ENCODE measurements at regions not wholly inside any gene's neighbourhood (a gene's known extent, or its start where the extent isn't known, plus 50 kb on each side); places are given as distances from the start of the nearest gene placed in this dataset.
"Not testable (repeated sequence)": the region's sequence is repeated elsewhere in the genome, so short reads cannot be mapped to it uniquely, and the experiment has no call there.

DNA sequence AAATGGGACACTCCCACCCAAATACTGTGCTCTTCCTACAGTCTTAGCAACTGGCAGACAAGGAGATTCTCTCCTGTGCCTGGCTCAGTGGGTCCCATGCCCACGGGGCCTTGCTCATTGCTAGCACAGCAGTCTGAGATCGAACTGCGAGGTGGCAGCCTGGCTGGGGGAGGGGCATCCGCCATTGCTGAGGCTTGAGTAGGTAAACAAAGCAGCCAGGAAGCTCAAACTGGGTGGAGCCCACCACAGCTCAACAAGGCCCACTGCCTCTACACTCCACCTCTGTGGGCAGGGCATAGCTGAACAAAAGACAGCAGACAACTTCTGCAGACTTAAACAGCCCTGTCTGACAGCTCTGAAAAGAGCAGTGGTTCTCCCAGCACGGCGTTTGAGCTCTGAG lies 174.8 kb downstream of the COL12A1 start:
- not testable (repeated sequence) for DNase-seq

DNA sequence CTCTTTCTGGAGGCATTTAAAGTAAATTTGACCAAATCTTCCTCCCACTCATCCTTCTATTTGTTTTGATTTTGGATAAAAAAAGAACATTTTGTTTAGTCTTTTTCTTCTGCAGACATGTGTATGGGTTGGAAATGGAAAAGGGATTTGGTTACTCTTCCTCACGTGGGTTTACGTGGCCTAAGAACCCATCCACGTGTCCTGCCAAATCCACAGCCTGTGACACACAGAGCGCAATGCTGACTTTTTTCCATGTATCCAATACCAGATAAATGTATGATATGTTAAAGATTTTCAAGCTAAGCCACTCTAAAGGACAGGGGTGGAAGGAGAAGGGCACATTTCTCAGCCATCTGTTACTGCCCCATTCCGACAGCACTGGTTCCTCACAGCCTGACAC lies 176.5 kb downstream of the COL12A1 start:
- DNase-seq = no peak

DNA sequence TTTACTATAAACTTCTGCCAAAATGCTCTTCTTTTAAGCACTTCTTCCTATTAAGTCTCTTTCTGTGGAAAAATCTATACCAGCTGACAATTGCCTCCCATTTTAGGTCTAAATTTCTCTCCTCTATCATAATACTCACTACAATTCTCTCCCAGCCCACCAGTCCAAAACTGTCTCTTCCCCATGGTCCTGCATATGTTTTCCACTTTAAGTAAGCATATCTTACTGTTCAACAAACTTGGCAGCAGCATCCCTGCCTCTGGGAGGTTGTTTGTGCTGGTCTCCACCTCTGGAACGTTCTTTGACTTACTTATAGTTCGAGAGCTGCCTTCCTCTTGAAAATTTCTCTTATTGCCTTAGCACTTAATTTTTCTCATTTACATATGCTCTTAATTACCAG lies 180.5 kb downstream of the COL12A1 start:
- DNase-seq = peak in 2 of 3 donors; percentile 25 to 70

DNA sequence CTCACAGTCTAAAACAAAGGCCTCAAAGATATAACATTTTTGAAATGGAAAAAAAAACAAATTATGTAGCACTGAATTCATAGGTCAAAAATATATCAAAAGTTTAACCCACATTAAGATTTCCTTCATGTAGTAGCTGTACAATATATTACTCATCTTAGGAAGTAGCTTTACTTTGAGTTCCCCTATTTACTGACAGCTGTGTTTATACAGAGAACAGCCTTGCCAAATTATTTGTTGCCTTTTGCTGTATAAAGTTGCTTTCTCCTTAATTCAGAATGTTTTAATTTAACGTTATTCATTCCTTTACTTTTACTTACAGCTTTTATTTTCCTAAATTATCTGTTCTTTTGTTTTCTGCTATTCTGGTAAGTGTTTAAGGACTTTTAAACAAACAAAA lies 181.0 kb downstream of the COL12A1 start:
- peak in 1 of 3 donors; percentile 50 for DNase-seq

DNA sequence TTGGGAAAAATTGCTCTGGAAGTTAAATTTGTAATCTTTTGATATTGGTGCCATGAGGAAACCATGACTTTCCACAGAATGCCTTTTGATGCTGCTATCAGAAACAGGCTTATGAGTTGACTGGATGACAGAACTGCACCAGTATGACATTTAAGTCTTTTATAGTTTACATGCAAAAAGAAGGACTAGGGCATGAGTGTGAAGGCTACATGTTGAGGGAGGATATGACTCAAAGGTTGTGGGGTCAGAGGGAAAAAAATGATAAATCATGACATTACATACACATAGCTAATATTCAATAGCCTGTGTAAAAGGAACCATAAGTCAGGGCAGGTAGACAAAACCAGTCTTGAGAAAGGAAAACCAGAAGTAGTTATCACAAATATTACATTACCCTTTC lies 182.2 kb downstream of the COL12A1 start:
- DNase-seq = no peak

DNA sequence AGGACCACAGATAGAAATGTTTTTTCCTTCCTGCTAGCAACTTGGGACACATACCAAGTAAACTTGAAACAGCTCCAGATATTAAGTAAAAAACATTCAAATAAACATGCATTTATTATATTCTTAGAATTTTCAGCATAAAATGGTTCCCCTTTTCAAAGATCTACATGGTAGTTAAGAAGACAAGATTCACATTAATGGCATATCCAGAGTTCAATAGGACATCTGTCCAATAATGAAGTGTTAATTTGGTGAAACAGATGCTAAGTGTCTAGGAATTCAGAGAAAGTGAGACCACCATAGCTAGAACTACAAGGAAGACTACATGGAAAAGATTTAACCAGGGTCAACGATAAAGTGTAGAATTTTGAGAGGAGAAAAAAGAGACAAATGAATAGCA lies 184.9 kb downstream of the COL12A1 start:
- no peak for DNase-seq

DNA sequence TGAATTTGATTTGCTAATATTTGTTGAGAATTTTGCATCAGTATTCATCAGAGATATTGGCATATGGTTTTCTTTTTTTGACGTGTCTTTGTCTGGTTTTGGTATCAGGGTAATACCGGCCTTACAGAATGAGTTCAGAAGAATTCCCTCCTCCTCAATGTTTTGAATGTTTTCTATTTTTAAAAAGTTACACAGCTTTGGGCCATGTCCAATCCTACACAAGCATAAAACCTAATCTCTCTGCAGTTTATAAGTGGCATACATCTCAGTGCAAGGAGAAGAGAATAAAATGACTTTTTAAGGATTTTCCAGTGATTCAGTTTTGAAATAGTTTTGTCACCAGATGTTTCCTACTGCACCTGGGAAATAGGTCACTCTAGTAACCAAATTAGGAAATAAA lies 185.5 kb downstream of the COL12A1 start:
- DNase-seq = peak in 1 of 3 donors; percentile 24

DNA sequence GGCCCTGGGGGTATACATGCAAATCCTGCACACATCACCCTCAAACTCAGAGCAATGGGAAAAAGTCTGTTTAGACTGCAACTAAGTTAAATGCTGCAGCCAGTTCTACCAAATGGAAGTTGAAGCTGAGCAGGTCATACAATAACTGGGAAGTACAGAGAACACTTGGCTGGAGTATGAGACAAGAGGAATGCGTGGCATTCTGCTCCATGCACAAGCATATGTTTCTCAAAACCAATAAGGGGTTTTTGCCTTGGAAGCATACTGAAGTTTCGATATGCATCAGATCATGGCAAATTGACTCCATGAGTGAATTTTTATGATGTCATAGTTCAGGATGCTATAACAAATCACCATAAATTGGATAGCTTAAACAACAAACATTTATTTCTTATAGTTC lies 193.8 kb downstream of the COL12A1 start:
- no peak for DNase-seq

DNA sequence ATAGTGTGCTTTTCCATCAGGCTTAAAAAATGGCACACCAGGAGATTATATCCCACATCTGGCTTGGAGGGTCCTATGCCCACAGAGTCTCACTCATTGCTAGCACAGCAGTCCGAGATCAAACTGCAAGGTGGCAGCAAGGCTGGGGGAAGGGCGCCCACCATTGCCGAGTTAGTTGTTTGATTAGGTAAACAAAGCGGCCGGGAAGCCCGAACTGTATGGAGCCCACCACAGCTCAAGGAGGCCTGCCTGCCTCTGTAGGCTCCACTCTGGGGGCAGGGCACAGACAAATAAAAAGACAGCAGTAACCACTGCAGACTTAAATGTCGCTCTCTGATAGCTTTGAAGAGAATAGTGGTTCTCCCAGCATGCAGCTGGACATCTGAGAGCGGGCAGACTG lies 201.9 kb downstream of the COL12A1 start:
- not testable (repeated sequence) for DNase-seq

DNA sequence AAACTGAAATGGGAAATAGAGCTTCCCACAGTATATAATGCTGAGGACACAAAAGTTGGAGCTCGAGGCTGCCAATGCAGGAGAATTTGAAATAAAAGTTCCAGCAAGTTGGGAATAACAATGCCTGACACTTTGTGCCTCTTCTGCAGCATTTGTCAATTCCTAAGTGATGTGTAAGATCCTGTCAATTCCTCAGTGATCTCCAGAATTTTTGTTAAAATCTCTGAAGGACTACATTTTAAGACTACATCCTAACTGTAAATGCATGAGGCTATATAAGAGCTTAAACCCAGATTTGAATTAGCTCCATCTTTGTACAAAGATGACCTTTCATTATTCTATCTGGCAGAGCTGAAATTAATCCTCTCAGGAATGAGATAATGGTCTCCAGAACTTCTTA lies 208.2 kb downstream of the COL12A1 start:
- DNase-seq = peak in 1 of 3 donors; percentile 77

DNA sequence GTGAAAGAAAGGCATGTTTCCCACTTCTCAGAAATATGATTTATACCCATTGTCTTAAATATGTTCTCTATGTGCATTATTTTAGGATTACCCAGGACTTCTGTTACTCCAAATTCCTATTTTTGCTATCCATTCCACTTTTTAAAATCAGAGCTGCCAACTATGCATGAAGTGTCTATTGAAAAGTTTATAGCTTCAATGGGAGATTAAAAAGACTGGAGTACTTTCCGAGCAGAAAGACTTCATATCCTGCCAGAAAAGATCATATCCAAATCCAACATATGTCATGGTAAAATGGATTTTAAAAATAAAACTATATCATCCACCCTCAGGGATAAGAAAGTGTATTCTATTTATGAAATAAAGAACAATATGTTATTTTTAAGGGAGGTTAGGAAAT lies 212.7 kb downstream of the COL12A1 start:
- DNase-seq = peak in 2 of 3 donors; percentile 58 to 85

DNA sequence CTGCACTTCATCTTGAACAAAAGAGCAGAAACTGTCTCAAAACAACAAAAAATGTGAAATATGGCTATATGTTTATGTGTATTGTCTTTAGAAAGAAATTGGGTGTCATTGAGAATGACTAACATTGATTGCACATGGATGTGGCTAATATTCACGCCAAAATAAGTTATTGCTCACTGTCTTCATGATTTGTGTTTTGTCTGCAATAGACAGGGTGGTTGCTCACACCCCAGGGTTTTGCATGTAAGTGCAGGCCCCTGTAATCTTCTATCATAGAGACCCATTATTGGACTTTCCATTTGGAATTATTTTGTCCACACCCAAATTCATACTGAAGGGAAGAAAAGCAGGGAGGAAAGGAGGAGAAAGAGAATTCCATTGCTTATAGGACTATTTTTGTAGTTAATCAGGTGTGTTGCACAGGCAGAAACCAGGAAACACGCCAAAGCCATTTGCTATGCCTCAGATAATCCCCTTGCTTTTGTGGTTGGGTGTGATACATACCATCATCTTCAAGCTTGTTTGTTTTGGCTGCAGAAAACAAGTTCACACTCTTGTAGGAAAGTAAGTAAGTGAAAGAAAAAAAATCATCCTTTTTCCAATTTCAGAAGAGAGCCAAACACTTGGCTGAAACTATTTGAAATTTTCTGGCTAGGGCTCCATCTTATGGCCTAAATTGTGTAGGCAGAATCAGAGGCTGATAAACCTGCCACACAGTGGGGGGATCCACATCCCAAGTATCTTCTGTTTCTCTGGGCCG lies 214.1 kb downstream of the COL12A1 start:
- DNase-seq = peak in 2 of 3 donors; percentile 77 to 79

DNA sequence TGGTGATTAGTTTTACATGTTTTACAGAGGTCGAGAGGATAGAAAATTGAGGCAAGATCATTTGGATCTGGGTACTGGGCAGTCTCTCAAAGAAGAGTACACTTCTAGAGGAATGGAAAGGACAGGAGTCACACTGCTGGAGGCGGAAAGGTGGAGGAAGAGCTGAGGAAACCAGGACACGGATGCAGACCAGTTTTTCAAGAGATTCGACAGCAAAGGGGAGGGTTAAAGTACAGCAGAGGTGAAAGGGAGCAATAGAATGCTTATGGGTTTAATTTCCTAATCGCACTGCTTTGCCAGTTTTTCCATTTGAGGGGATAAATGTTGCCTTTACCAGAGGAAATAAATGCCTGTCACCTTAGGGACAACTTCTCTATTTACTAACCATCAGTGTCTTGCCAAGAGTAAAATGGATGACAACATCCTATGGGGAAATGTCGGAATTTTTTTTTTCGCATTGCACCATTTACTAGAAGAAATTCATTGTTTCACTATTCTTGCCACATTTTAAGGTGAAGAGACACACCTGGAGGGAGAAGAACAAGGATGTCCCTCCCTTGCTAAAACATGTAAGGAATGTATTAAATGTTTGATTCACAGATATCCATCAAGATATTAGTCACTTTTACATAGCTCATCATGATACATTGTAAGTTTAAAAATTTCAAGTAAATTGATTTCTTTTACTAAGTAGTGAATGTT lies 226.6 kb downstream of the COL12A1 start:
- DNase-seq = no peak

DNA sequence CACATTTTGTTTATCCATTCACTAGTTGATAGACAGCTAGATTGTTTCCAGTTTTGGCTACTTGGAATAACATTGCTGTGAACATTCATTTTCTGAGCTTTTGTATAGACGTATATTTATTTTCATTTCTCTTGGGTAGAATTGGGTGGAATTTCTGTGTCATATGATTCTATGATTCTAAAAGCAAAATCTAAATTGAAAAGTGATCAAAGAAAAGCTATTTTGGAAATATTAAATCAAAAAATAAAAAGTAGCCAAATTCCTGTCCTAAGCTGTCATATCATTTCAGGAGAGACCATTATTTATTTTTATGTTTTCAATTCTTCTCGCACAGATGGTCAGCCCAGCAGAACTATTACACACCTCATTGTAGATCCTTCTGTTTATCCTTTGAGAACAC lies 229.2 kb downstream of the COL12A1 start:
- DNase-seq = peak in 2 of 3 donors; percentile 52 to 79

DNA sequence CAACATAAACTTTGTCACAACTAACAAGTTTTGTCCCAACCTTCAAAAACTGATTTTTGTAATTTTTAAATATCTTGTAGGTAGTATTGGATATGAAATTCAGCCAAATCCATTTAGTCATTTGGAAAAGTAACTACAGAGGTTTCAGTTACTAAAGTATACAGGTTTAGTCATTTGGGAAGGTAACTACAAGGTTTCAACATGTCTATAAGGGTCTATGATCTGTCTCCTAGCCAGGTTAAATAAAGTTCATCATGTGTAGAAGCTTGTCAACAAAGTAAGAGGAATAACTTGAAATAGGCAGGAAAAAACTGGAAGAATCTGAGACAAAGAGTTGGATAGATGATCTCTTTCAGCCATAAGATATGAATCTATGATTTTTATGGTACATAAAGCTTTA lies 229.8 kb downstream of the COL12A1 start:
- peak in 1 of 3 donors; percentile 42 for DNase-seq

DNA sequence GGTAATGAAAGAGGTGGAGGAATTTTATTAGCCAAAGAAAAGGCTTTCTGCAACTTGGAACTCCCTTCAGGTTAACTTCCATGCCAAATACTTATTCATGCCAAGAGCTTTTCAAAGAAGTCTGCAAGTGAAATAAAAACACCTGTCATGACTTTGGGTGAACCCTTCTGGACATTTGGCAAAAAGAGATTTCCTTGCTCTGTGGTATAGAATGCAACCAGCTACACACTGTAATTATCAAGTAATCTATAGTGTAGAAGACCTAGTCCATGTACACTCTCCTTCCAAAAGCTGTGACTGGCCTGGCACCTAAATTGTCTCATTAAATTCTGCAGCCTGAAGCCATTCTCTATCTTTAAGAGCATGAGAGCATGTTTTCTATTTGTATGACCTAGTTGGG lies 232.3 kb downstream of the COL12A1 start:
- DNase-seq = peak in 1 of 3 donors; percentile 72

DNA sequence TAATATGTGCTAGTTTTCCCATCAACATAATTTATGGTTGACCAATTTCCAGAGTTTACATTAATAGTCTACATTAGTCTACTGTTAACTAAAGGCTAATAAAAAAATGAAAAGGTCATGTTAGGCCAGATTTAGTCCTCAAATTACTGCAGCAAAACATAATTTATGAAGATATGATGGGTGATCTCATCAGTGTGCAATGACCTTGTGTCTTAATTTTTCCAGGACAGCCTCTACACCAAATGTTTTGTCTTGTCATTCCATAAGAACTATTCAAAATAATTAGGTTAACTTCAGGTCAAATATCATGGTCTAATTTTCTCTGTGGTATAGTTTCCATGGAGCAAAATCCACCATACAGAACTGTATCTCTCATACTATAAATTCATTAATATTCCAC lies 234.2 kb downstream of the COL12A1 start:
- no peak for DNase-seq

DNA sequence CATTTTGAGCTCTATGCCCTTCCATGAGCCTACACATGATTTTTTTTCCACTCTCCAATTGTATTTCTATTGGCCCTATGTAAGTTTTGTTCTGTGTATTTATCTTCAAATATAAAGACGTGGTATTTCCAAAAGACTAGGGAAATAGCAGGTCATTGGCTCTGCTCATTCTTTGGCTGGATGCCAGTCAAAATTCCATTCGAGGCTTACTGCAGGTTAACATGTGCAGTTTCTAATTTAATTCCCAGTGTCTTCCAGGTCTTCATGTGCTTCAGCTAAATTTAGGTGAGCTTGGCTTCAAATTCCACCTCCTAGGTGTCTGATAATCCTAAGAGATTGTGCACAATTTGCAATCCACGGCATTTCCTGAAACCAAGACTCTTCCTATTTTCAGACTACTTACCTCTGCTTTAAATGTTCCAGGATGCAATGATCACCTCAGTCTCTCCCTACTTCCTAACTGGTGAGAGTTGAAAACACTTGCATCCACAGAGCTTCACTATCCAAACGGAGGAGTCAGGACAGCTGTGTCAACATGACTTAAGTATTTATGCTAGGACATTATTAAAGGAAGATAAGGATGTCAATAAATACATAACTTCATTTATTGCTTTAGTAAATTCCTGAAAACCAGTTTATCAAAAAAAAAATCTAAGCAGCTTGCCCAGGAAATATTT lies 236.1 kb downstream of the COL12A1 start:
- no peak for DNase-seq

DNA sequence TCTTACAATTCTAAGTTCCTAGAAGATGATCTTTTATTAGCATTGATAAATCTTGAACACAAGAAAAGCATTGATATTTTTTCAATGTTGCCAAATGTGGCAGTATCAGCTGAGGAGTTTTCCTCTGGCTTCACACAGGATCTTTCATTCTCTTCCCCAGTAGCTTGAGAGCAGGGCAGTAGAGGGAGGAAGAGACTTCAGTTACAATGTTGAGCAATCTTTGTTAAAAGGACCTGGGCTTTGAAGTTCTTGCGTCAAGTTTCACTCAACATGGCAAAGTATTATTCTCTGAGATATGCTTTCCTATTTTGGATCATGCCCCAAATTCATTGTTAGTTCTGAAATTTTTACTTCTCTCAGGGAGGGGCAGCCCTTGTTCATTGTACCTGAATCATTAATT lies 238.0 kb downstream of the COL12A1 start:
- DNase-seq = no peak

DNA sequence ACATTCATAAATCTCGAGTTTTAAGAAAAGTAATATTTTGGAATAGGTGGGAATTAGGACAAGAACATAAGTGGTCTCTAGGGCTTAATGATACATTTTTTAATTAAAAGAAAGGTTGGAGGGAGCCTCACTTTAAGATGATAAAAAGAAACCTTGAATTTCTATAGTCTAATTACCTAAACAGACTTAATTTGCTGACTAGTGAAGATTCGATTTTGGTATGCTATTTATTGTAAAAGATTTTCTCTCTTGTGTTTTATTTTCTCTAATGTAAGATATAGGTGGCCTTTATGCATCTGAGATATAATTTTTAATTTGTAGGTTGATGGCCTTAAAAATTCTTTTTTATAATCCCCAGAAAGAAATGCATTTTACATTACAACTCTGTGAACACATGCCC lies 239.1 kb downstream of the COL12A1 start:
- no peak for DNase-seq

DNA sequence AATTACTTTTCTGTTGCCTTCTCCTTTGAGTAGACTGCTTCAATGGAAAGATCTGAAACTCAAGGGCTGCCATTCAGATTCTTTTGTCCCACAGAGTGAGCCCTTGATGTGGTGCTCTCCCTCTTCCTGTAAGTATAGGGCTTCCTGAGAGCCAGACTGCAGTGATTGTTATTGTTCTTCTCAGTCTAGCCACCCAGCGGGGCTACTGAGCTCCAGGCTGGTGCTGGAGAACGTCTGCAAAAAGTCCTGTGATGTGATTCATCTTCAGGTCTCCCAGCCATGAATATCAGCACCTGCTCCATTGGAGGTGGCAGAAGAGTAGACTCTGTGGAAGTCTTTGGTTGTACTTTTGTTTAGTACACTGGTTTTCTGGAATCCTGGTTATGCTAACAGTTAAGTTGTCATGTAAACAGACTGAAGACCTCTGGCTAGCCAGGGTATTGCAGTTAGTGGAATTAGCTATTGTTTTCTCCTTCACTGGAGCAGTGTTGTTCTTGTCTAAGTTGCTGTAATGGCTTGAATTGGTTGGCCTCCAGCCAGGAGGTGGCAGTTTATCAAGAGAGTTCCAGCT lies 240.9 kb downstream of the COL12A1 start:
- no peak for DNase-seq
